DOHH2 (cell line): ENCODE measurements at regions not wholly inside any gene's neighbourhood (a gene's known extent, or its start where the extent isn't known, plus 50 kb on each side); places are given as distances from the start of the nearest gene placed in this dataset.

Experiments used
- CTCF ChIP-seq: fragments of 200-600 bp; sonication (generic); IDR thresholded peaks from one replicate; pipeline ENCODE4 v1.5.1; 2014; ENCODE audit warnings: antibody characterized with exemption, mild to moderate bottlenecking, low read depth, low read length; ENCODE audit not compliant: poor library complexity, severe bottlenecking
- EZH2phosphoT487 ChIP-seq: fragments of 200-600 bp; sonication (generic); IDR thresholded peaks from 2 replicates; pipeline ENCODE4 v1.6.1; 2017; ENCODE audit warnings: borderline replicate concordance, mild to moderate bottlenecking, antibody characterized with exemption, low read length, moderate library complexity, mixed read lengths

GRCh38 chr3:170690661-170690981, 104.7 kb upstream of the SLC7A14 start:
- TF ChIP-seq CTCF (no peak), EZH2phosphoT487 (no peak)
